Breast epithelium (tissue), 4 donors: ENCODE measurements at regions not wholly inside any gene's neighbourhood (a gene's known extent, or its start where the extent isn't known, plus 50 kb on each side); places are given as distances from the start of the nearest gene placed in this dataset.

Experiments
- DNase-seq, 2 donors: peaks; one replicate each; pipeline ENCODE4 v3.0.0-alpha.2; 2019; ENCODE audit warnings: low spot score in 2 of 2
- H3K27ac ChIP-seq, 2 donors: fragments of 200-600 bp; sonication (generic) in 1 of 2; one replicate each; pipeline ENCODE4 v1.5.1; 2016 to 2019; ENCODE audit warnings: mild to moderate bottlenecking in 1 of 2
- H3K27me3 ChIP-seq, 2 donors: fragments of 200-600 bp; sonication (generic) in 1 of 2; one replicate each; pipeline versions ENCODE4 v1.5.1 to v1.6.0; 2017 to 2019; ENCODE audit warnings: control low read depth in 1 of 2, mild to moderate bottlenecking in 1 of 2
- H3K36me3 ChIP-seq: fragments of 200-600 bp; one replicate; pipeline ENCODE4 v1.5.1; 2019
- H3K4me1 ChIP-seq, 2 donors: fragments of 200-600 bp; sonication (generic); one replicate each; pipeline ENCODE4 v1.5.1; 2016 to 2019; ENCODE audit warnings: control low read depth in 1 of 2
- H3K4me3 ChIP-seq, 3 donors: fragments of 200-600 bp; sonication (generic); 1 replicate in 2 of 3; 2 replicates in 1 of 3; pipeline ENCODE4 v1.5.1; 2016 to 2019; ENCODE audit warnings: mild to moderate bottlenecking in 3 of 3, moderate library complexity in 2 of 3
- H3K9me3 ChIP-seq, 2 donors: fragments of 200-600 bp; sonication (generic) in 1 of 2; one replicate each; pipeline ENCODE4 v1.5.1; 2016 to 2019; ENCODE audit warnings: control low read depth in 1 of 2
- POLR2A ChIP-seq: fragments of 450-650 bp; IDR thresholded peaks from one replicate; pipeline ENCODE4 v1.6.1; 2016; ENCODE audit warnings: antibody characterized with exemption, mild to moderate bottlenecking, moderate library complexity
- POLR2AphosphoS5 ChIP-seq, 3 donors: sonication (generic); formaldehyde crosslinking; IDR thresholded peaks; one replicate each; pipeline ENCODE4 v1.6.1; 2017; ENCODE audit warnings: antibody characterized with exemption in 3 of 3
- intact Hi-C: fragments of 100-400 bp; cut with DNase I; formaldehyde crosslinking; loops from one replicate; pipeline ENCODE4 v1.15.1; 2023; ENCODE audit warnings: low total_unique reads
- TF ChIP-seq, protein P1 (sequence below), 3 donors: fragments of 450-650 bp; IDR thresholded peaks; one replicate each; pipeline ENCODE4 v1.5.1; 2016 to 2017; ENCODE audit warnings: antibody characterized with exemption in 3 of 3, mild to moderate bottlenecking in 3 of 3, moderate library complexity in 3 of 3

DNA sequence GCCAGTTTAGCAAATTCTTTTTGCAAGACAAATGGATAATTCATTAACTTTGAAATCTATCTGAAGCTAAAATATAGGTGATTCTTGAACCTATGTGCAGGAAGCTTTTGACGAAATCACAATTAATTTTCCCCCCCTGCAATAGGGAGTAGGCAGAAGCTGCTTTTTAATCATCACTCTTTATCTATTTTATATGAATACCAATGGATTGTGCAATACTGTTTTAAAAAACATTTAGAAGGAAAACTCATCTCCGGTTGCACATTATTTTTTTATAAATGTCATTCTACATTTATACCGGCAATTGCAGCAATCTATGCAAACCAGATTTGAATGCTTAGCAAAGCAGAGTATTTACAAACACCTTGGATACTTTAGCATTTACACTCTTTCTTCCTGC, 121.1 kb upstream of the TMCO5A start:
- Histone ChIP-seq H3K36me3 (no peaks in the 10 kb centered on the region), H3K4me3 (no peak overlapping the region), H3K27ac (no peak overlapping the region), H3K9me3 (no peaks in the 10 kb centered on the region), H3K4me1 (no peaks in the 10 kb centered on the region), H3K27me3 (no peaks in the 10 kb centered on the region)
- TF ChIP-seq POLR2A: no peak
- TF ChIP-seq, protein P1, sequence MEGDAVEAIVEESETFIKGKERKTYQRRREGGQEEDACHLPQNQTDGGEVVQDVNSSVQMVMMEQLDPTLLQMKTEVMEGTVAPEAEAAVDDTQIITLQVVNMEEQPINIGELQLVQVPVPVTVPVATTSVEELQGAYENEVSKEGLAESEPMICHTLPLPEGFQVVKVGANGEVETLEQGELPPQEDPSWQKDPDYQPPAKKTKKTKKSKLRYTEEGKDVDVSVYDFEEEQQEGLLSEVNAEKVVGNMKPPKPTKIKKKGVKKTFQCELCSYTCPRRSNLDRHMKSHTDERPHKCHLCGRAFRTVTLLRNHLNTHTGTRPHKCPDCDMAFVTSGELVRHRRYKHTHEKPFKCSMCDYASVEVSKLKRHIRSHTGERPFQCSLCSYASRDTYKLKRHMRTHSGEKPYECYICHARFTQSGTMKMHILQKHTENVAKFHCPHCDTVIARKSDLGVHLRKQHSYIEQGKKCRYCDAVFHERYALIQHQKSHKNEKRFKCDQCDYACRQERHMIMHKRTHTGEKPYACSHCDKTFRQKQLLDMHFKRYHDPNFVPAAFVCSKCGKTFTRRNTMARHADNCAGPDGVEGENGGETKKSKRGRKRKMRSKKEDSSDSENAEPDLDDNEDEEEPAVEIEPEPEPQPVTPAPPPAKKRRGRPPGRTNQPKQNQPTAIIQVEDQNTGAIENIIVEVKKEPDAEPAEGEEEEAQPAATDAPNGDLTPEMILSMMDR (IDR thresholded peaks at IDR 0.05): no peak
- no peak for TF ChIP-seq POLR2AphosphoS5 (IDR thresholded peaks at IDR 0.05)
- intact Hi-C loops: no loop called here
- DNase-seq: no peak

DNA sequence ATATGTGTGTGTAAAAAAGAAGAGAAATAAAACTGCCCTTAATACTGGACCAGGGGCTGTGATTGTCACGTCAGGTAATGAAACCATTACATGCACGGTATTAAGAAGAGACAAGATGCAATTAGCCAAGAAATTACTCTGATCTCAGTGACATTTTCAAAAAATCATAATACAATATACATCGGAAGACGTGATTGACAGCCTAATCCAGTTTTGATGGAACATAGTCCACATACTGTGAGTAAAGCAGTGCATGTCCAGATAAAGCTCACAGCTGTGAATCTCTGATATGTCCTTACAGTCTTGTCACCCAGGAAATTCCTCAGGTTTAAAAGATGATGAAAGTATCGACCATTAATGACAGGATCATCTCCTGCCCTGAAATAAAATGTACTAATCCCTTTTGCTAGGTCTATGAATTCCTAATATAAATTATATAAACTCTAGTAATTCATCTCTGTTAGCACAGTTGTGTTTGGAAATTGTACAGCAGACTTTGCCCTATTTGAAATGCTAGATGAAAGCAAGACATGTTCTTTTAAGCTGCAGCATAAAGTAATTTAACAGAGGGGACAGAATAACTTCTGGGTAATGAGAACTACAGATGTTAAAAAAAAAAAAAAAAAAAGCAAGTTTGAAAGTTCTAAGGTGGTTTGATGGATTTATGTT, 119.5 kb upstream of the TMCO5A start:
- Histone ChIP-seq H3K4me3 (no peak overlapping the region), H3K9me3 (no peaks in the 10 kb centered on the region), H3K27ac (no peak overlapping the region), H3K4me1 (no peaks in the 10 kb centered on the region), H3K36me3 (no peaks in the 10 kb centered on the region), H3K27me3 (no peaks in the 10 kb centered on the region)
- intact Hi-C loops: no loop called here
- no peak for DNase-seq
- TF ChIP-seq POLR2AphosphoS5 (IDR thresholded peaks at IDR 0.05) (no peak), POLR2A (no peak)
- TF ChIP-seq, protein P1 (IDR thresholded peaks at IDR 0.05): no peak

DNA sequence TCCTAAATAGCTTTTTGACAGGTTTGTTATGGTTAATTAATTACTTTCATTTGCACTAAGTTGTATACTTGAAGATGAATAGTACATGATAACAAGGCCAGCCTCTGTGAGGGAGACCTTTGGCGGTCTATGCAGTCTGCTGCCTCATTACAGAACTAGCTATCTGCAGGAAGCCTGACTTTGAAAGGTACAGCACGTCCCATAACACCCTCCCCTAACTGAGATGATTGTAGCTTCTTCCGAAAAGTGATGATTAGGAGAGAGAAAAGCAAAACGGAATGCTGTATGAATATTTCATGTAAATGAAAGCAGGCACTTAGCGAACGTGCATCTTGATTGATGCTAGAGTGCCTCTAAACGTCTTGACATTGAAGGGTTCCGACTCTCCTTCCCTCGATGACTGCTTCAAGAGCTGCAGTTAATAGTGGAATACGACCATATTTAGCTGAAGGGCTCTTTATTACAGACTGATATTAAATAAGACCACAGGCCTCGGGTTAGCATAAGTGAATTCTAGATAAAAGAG, 116.2 kb upstream of the TMCO5A start:
- Histone ChIP-seq H3K9me3 (no peaks in the 10 kb centered on the region), H3K27me3 (no peaks in the 10 kb centered on the region), H3K4me3 (no peak overlapping the region), H3K27ac (no peak overlapping the region), H3K36me3 (no peaks in the 10 kb centered on the region), H3K4me1 (no peaks in the 10 kb centered on the region)
- TF ChIP-seq, protein P1 (IDR thresholded peaks at IDR 0.05): no peak
- TF ChIP-seq POLR2A (no peak), POLR2AphosphoS5 (IDR thresholded peaks at IDR 0.05) (no peak)
- DNase-seq: no peak
- intact Hi-C loops: no loop called here

DNA sequence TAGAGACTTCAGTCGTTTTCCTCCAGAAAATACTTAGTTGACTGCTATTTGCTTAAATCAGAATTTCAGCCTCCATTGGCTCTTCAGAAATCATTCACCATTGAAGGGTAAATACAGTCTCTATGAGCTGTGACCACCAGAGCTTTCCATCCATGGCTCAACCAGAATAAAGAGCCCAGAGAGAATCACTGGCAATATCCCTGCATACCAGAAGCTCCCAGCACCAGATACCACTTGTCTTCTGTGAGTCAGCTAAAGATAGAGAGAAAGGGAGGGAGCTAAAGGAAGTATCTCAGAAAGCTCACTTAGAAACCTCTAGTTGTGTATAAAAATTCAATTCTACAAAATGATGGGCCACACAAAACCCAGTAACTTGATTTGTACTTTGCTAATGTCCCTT, 115.2 kb upstream of the TMCO5A start:
- H3K4me3 ChIP-seq: no peak overlapping the region
- TF ChIP-seq, protein P1 (IDR thresholded peaks at IDR 0.05): no peak
- TF ChIP-seq POLR2AphosphoS5 (IDR thresholded peaks at IDR 0.05) (no peak), POLR2A (no peak)
- no peaks in the 10 kb centered on the region for H3K36me3 ChIP-seq
- no peaks in the 10 kb centered on the region for H3K4me1 ChIP-seq
- no peaks in the 10 kb centered on the region for H3K9me3 ChIP-seq
- no peak for DNase-seq
- no peak overlapping the region for H3K27ac ChIP-seq
- intact Hi-C loops: no loop called here
- H3K27me3 ChIP-seq: no peaks in the 10 kb centered on the region

DNA sequence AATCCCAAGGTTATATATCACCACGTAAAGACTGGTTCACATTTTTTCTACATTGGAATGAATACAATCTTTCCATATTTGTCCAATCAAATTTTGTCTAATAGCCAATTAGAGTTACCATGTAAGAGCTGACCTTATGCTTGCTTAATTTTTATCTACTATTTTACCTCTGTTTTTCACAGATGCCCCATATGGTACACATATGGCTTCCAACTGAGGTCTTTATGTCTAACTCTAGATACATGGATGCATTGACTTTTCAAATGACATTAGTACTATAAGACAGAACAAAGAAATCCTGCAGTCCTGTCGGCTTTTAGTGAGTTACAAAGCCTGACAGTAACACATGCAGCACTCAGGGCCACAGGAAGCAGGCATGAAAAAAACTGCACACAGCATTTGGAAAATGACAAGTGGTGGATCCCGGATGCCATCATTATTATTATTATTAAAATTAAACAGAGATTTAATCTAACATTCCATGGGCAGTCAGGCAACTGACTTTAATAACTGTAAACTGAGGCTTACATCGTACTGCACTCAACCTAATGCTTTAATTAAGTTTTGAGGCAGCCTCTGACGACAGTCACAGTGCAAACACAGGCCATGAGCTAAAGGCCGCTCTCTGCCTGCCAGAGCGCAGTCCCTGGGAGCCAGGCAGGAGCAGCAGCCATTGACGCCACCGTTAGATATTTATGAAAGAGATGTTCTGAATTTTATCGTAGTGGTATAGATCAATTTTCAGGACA, 113.9 kb upstream of the TMCO5A start:
- no peak for DNase-seq
- Histone ChIP-seq H3K27me3 (no peaks in the 10 kb centered on the region), H3K4me1 (no peaks in the 10 kb centered on the region), H3K9me3 (no peaks in the 10 kb centered on the region), H3K36me3 (no peaks in the 10 kb centered on the region), H3K4me3 (no peak overlapping the region), H3K27ac (no peak overlapping the region)
- intact Hi-C loops: no loop called here
- TF ChIP-seq POLR2A (no peak), POLR2AphosphoS5 (IDR thresholded peaks at IDR 0.05) (no peak)
- TF ChIP-seq, protein P1 (IDR thresholded peaks at IDR 0.05): no peak
